ENCODE measurements at regions not wholly inside any gene's neighbourhood (a gene's known extent, or its start where the extent isn't known, plus 50 kb on each side); places are given as distances from the start of the nearest gene placed in this dataset.

DNA sequence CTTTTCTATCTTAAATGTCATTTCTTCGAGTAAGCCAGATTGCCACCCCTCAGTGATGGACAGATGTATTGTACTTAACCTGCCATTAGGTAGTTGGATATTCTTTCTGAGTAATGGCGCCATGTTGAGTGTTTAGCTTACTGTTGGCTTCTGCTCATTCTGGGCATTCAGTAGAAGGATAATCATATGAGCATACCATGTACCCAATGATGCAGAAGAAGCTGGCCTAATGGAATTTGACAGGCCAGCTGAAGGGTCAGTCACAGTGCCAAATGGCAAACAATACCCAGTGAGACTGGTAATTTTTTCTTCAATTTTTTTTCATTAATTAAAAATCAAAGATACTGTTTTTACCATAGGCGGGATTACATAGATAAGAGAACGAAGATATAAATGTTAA is 1010.8 kb upstream of the EYS start:
- H3K4me3 ChIP-seq (ENCODE audit: low read length) = no peak overlapping the region
- H3K27ac ChIP-seq (ENCODE audit: low read length) = no peak overlapping the region
- no peaks in the 10 kb centered on the region for H3K27me3 ChIP-seq (ENCODE audit: control insufficient read depth, insufficient read depth, low read length)
- DNase-seq (ENCODE audit: low read depth, low spot score) = no peak
- no peaks in the 10 kb centered on the region for H3K36me3 ChIP-seq (ENCODE audit: control insufficient read depth, insufficient read depth, low read length)
- no peaks in the 10 kb centered on the region for H3K4me1 ChIP-seq (ENCODE audit: control insufficient read depth, insufficient read depth, low read length)
- no CpG with 5 or more reads among the region's 4 CpGs for WGBS (ENCODE audit: insufficient coverage, insufficient read length)
- H3K9me3 ChIP-seq (ENCODE audit: control insufficient read depth, insufficient read depth, low read length) = no peaks in the 10 kb centered on the region

GRCh38 chr6:66699385-66699784 is 992.4 kb upstream of the EYS start:
- DNase-seq (ENCODE audit: low read depth, low spot score) = no peak
- no peaks in the 10 kb centered on the region for H3K36me3 ChIP-seq (ENCODE audit: control insufficient read depth, insufficient read depth, low read length)
- no peak overlapping the region for H3K27ac ChIP-seq (ENCODE audit: low read length)
- H3K4me3 ChIP-seq (ENCODE audit: low read length) = no peak overlapping the region
- H3K4me1 ChIP-seq (ENCODE audit: control insufficient read depth, insufficient read depth, low read length) = no peaks in the 10 kb centered on the region
- no peaks in the 10 kb centered on the region for H3K27me3 ChIP-seq (ENCODE audit: control insufficient read depth, insufficient read depth, low read length)
- H3K9me3 ChIP-seq (ENCODE audit: control insufficient read depth, insufficient read depth, low read length) = 0 out of 2 replicates have a peak, but pooled peaks cover 4% of the 10 kb centered on the region
- no CpG with 5 or more reads among the region's 1 CpG for WGBS (ENCODE audit: insufficient coverage, insufficient read length)

- no peaks in the 10 kb centered on the region for H3K27me3 ChIP-seq (ENCODE audit: control insufficient read depth, insufficient read depth, low read length)
- no peak for DNase-seq (ENCODE audit: low read depth, low spot score)
- no peak overlapping the region for H3K4me3 ChIP-seq (ENCODE audit: low read length)
- 100% methylated on average over 1 of the region's 4 CpGs for WGBS (ENCODE audit: insufficient coverage, insufficient read length)
- H3K4me1 ChIP-seq (ENCODE audit: control insufficient read depth, insufficient read depth, low read length) = no peaks in the 10 kb centered on the region
- H3K27ac ChIP-seq (ENCODE audit: low read length) = no peak overlapping the region
- no peaks in the 10 kb centered on the region for H3K36me3 ChIP-seq (ENCODE audit: control insufficient read depth, insufficient read depth, low read length)
- H3K9me3 ChIP-seq (ENCODE audit: control insufficient read depth, insufficient read depth, low read length) = no peaks in the 10 kb centered on the region; the same call in 1 of the 2 replicates
Observed at GRCh38 chr6:66689608-66690007, 982.6 kb upstream of the EYS start.

DNA sequence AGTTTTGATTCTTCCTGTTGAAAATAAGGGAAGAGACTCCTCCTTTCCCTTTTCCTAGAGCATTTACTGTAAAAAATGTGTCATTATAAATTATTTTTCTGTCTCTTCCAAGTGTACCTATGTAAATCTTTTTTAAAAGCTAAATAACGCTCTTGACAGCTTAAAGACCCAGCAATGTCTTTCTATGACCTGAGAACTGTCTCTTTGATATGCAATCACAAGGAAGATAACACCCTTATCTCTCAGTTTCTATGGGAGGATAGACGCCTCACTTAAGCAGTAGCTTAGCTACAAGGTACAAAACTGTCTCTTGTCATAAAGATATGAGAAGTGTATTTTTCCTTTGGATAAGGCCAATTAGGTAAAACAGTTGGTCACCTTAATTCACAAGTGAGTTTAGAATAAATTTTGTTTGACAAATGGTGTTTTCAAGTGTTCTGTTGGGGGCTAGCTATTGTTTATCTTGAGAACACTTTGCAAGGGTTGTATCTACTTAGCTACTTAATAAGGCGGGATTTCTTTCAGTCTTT is 980.6 kb upstream of the EYS start:
- no peak for DNase-seq (ENCODE audit: low read depth, low spot score)
- H3K4me3 ChIP-seq (ENCODE audit: low read length) = no peak overlapping the region
- H3K27me3 ChIP-seq (ENCODE audit: control insufficient read depth, insufficient read depth, low read length) = no peaks in the 10 kb centered on the region
- no peak overlapping the region for H3K27ac ChIP-seq (ENCODE audit: low read length)
- H3K9me3 ChIP-seq (ENCODE audit: control insufficient read depth, insufficient read depth, low read length) = no peaks in the 10 kb centered on the region; the same call in 1 of the 2 replicates
- no peaks in the 10 kb centered on the region for H3K4me1 ChIP-seq (ENCODE audit: control insufficient read depth, insufficient read depth, low read length)
- H3K36me3 ChIP-seq (ENCODE audit: control insufficient read depth, insufficient read depth, low read length) = no peaks in the 10 kb centered on the region
- WGBS (ENCODE audit: insufficient coverage, insufficient read length) = no CpG with 5 or more reads among the region's 3 CpGs

DNA sequence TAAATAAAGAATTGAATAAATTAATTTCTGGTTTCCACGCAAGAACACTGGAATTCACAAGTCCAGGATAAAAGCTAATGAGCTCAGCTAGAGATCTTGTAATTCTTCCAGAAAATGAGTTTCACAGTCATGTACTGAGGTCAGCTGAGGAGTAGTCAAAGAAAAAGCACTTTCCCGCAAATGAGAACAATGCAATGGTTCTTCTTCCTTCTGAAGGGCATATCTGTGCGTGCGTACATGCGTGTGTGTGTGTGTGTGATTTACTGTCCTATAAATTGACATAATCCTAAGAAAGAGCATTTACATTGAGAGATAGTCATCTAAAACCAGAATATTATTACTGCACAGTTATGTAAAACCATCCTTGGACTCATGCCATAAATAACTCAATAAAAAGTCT is 968.9 kb upstream of the EYS start:
- WGBS (ENCODE audit: insufficient coverage, insufficient read length) = no CpG with 5 or more reads among the region's 5 CpGs

GRCh38 chr6:66664112-66664511 is 957.1 kb upstream of the EYS start:
- Histone ChIP-seq H3K36me3 (ENCODE audit: control insufficient read depth, insufficient read depth, low read length) (no peaks in the 10 kb centered on the region), H3K27me3 (ENCODE audit: control insufficient read depth, insufficient read depth, low read length) (no peaks in the 10 kb centered on the region), H3K27ac (ENCODE audit: low read length) (no peak overlapping the region), H3K4me1 (ENCODE audit: control insufficient read depth, insufficient read depth, low read length) (no peaks in the 10 kb centered on the region), H3K9me3 (ENCODE audit: control insufficient read depth, insufficient read depth, low read length) (no peaks in the 10 kb centered on the region), H3K4me3 (ENCODE audit: low read length) (no peak overlapping the region)
- WGBS (ENCODE audit: insufficient coverage, insufficient read length) = no CpG with 5 or more reads among the region's 4 CpGs
- no peak for DNase-seq (ENCODE audit: low read depth, low spot score)

More for the DNA sequence above, 968.9 kb upstream of the EYS start:
- Histone ChIP-seq H3K4me3 (ENCODE audit: low read length) (no peak overlapping the region), H3K4me1 (ENCODE audit: control insufficient read depth, insufficient read depth, low read length) (no peaks in the 10 kb centered on the region), H3K27ac (ENCODE audit: low read length) (no peak overlapping the region), H3K27me3 (ENCODE audit: control insufficient read depth, insufficient read depth, low read length) (no peaks in the 10 kb centered on the region), H3K9me3 (ENCODE audit: control insufficient read depth, insufficient read depth, low read length) (no peaks in the 10 kb centered on the region; the same call in 1 of the 2 replicates), H3K36me3 (ENCODE audit: control insufficient read depth, insufficient read depth, low read length) (no peaks in the 10 kb centered on the region)
- no peak for DNase-seq (ENCODE audit: low read depth, low spot score)

DNA sequence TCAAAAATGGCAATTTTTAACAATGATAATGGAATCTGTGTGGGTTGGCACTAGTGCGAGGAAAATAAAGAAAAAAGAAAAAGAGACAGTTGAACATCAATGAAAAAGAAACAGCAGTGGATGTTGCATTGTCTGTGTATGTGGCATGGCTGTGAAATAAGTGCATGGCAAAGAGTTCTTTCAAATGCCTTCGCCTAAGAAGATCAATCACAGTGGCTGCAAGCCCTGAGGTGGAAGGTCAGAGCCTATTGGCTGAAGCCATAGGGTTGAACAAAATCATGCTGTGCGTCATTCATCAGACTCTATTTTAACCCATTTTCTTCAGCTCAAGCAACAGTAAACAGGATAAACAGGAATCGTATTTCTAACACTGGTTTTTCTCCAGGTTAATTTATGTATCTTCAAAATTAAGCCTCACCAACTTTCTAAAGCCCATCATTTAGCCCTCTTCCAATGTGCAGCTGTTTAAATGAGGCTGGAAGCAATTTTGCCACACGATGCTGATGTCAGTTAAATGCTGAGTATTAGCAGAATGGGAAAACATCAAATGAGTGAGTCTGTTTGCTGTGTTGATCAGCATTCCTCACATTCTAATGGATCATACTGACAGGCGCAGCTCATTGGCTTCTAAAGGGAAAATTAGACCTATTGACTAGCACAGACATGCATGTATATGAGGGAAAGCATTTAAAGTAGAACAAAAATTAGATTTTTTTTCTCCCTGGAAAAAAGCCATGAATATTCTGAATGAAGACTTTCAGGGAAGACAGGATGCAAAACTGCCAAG is 955.9 kb upstream of the EYS start:
- H3K4me3 ChIP-seq (ENCODE audit: low read length) = no peak overlapping the region
- no peaks in the 10 kb centered on the region for H3K27me3 ChIP-seq (ENCODE audit: control insufficient read depth, insufficient read depth, low read length)
- H3K9me3 ChIP-seq (ENCODE audit: control insufficient read depth, insufficient read depth, low read length) = no peaks in the 10 kb centered on the region
- H3K27ac ChIP-seq (ENCODE audit: low read length) = no peak overlapping the region
- H3K36me3 ChIP-seq (ENCODE audit: control insufficient read depth, insufficient read depth, low read length) = no peaks in the 10 kb centered on the region
- DNase-seq (ENCODE audit: low read depth, low spot score) = no peak
- no peaks in the 10 kb centered on the region for H3K4me1 ChIP-seq (ENCODE audit: control insufficient read depth, insufficient read depth, low read length)
- WGBS (ENCODE audit: insufficient coverage, insufficient read length) = no CpG with 5 or more reads among the region's 6 CpGs

- H3K9me3 ChIP-seq (ENCODE audit: control insufficient read depth, insufficient read depth, low read length) = no peaks in the 10 kb centered on the region
- H3K27ac ChIP-seq (ENCODE audit: low read length) = no peak overlapping the region
- H3K27me3 ChIP-seq (ENCODE audit: control insufficient read depth, insufficient read depth, low read length) = no peaks in the 10 kb centered on the region
- no peaks in the 10 kb centered on the region for H3K36me3 ChIP-seq (ENCODE audit: control insufficient read depth, insufficient read depth, low read length)
- no peak for DNase-seq (ENCODE audit: low read depth, low spot score)
- H3K4me3 ChIP-seq (ENCODE audit: low read length) = no peak overlapping the region
- no peaks in the 10 kb centered on the region for H3K4me1 ChIP-seq (ENCODE audit: control insufficient read depth, insufficient read depth, low read length)
Observed at GRCh38 chr6:66662196-66662595, 955.2 kb upstream of the EYS start.

DNA sequence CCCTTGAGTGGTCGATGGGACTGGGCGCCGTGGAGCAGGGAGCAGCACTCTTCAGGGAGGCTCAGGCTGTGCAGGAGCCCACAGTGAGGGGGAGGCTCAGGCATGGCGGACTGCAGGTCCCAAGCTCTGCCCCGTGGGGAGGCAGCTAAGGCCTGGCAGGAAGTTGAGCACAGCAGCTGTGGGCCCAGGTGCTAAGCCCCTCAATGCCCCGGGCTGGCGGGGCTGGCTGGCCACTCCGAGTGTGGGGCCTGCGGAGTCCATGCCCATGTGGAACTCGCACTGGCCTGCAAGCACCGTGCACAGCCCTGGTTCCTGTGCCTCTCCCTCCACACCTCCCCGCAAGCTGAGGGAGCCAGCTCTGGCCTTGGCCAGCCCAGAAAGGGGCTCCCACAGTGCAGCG is 948.4 kb upstream of the EYS start:
- Histone ChIP-seq H3K4me1 (ENCODE audit: control insufficient read depth, insufficient read depth, low read length) (no peaks in the 10 kb centered on the region), H3K4me3 (ENCODE audit: low read length) (no peak overlapping the region), H3K27me3 (ENCODE audit: control insufficient read depth, insufficient read depth, low read length) (no peaks in the 10 kb centered on the region), H3K27ac (ENCODE audit: low read length) (no peak overlapping the region), H3K9me3 (ENCODE audit: control insufficient read depth, insufficient read depth, low read length) (no peaks in the 10 kb centered on the region), H3K36me3 (ENCODE audit: control insufficient read depth, insufficient read depth, low read length) (no peaks in the 10 kb centered on the region)
- WGBS (ENCODE audit: insufficient coverage, insufficient read length) = no CpG with 5 or more reads among the region's 13 CpGs
- DNase-seq (ENCODE audit: low read depth, low spot score) = no peak

- no peak for DNase-seq (ENCODE audit: low read depth, low spot score)
- WGBS (ENCODE audit: insufficient coverage, insufficient read length) = no CpG with 5 or more reads among the region's 3 CpGs
- H3K27me3 ChIP-seq (ENCODE audit: control insufficient read depth, insufficient read depth, low read length) = no peaks in the 10 kb centered on the region
- no peak overlapping the region for H3K27ac ChIP-seq (ENCODE audit: low read length)
- no peaks in the 10 kb centered on the region for H3K36me3 ChIP-seq (ENCODE audit: control insufficient read depth, insufficient read depth, low read length)
- H3K9me3 ChIP-seq (ENCODE audit: control insufficient read depth, insufficient read depth, low read length) = no peaks in the 10 kb centered on the region; the same call in 1 of the 2 replicates
- no peak overlapping the region for H3K4me3 ChIP-seq (ENCODE audit: low read length)
- no peaks in the 10 kb centered on the region for H3K4me1 ChIP-seq (ENCODE audit: control insufficient read depth, insufficient read depth, low read length)
Observed at GRCh38 chr6:66638518-66638917, 931.5 kb upstream of the EYS start.

GRCh38 chr6:66638099-66638498 is 931.1 kb upstream of the EYS start:
- H3K9me3 ChIP-seq (ENCODE audit: control insufficient read depth, insufficient read depth, low read length) = no peaks in the 10 kb centered on the region; the same call in 1 of the 2 replicates
- no peak for DNase-seq (ENCODE audit: low read depth, low spot score)
- no peak overlapping the region for H3K4me3 ChIP-seq (ENCODE audit: low read length)
- no peaks in the 10 kb centered on the region for H3K36me3 ChIP-seq (ENCODE audit: control insufficient read depth, insufficient read depth, low read length)
- no peaks in the 10 kb centered on the region for H3K27me3 ChIP-seq (ENCODE audit: control insufficient read depth, insufficient read depth, low read length)
- no peaks in the 10 kb centered on the region for H3K4me1 ChIP-seq (ENCODE audit: control insufficient read depth, insufficient read depth, low read length)
- WGBS (ENCODE audit: insufficient coverage, insufficient read length) = no CpG with 5 or more reads among the region's 5 CpGs
- no peak overlapping the region for H3K27ac ChIP-seq (ENCODE audit: low read length)

All from iPS DF 6.9 (cell line).